A673 (cell line): ENCODE measurements at regions not wholly inside any gene's neighbourhood (a gene's known extent, or its start where the extent isn't known, plus 50 kb on each side); places are given as distances from the start of the nearest gene placed in this dataset.

ENCODE experiments used
- BruUV-seq: library from RNA; stranded (reverse); fragments of 400-500 nt; replicated peaks from 2 replicates; lab custom pipeline; 2021; lab: Mats Ljungman, UMichigan
- CTCF ChIA-PET: fragments of 300-600 bp; sonication (Branson Sonifier 250); formaldehyde crosslinking; loops from one replicate; lab custom pipeline; 2022; ENCODE audit warnings: antibody characterized with exemption; lab: Charles Lee
- POLR2A ChIA-PET: fragments of 300-600 bp; sonication (Branson Sonifier 250); formaldehyde crosslinking; loops from one replicate; lab custom pipeline; 2022; ENCODE audit warnings: antibody characterized with exemption; ENCODE audit not compliant: low non-redundant PET; lab: Charles Lee
- DNase-seq: peaks from one replicate; pipeline ENCODE4 v3.0.0-alpha.2; 2015; ENCODE audit warnings: low spot score
- H3K27ac ChIP-seq: fragments of 200-600 bp; sonication (generic); 2 replicates; pipeline ENCODE4 v1.5.1; 2016; ENCODE audit warnings: mixed run types, low read depth, mild to moderate bottlenecking, mixed read lengths, antibody characterized with exemption, low read length; ENCODE audit not compliant: poor library complexity, severe bottlenecking
- H3K27me3 ChIP-seq: fragments of 200-600 bp; sonication (generic); replicated peaks from 2 replicates; pipeline ENCODE4 v1.6.1; 2017; ENCODE audit warnings: mixed run types, low read depth, mild to moderate bottlenecking, mixed read lengths, antibody characterized with exemption, low read length; ENCODE audit not compliant: insufficient read depth, poor library complexity
- H3K36me3 ChIP-seq: fragments of 200-600 bp; sonication (generic); 2 replicates; pipeline ENCODE4 v1.6.1; 2016; ENCODE audit warnings: mixed run types, mild to moderate bottlenecking, mixed read lengths, antibody characterized with exemption, low read length; ENCODE audit not compliant: insufficient read depth, poor library complexity, severe bottlenecking
- H3K4me1 ChIP-seq: fragments of 200-600 bp; sonication (generic); 2 replicates; pipeline ENCODE4 v1.6.1; 2017; ENCODE audit warnings: mixed run types, mild to moderate bottlenecking, mixed read lengths, antibody characterized with exemption, low read length; ENCODE audit not compliant: insufficient read depth, poor library complexity, severe bottlenecking
- H3K4me3 ChIP-seq: fragments of 200-600 bp; sonication (generic); 2 replicates; pipeline ENCODE4 v1.5.1; 2016; ENCODE audit warnings: low read depth, mixed run types, mild to moderate bottlenecking, mixed read lengths, low read length; ENCODE audit not compliant: poor library complexity, severe bottlenecking
- H3K9me3 ChIP-seq: fragments of 200-600 bp; sonication (generic); 2 replicates; pipeline ENCODE4 v1.6.1; 2016; ENCODE audit warnings: mixed run types, low read depth, mild to moderate bottlenecking, mixed read lengths, antibody characterized with exemption, low read length; ENCODE audit not compliant: poor library complexity, severe bottlenecking
- CTCF ChIP-seq: fragments of 300-800, 200-600 bp; sonication (generic); conservative IDR thresholded peaks from 2 replicates; pipeline ENCODE4 v1.5.1; 2017; ENCODE audit warnings: low read depth, mild to moderate bottlenecking, antibody characterized with exemption, low read length, moderate library complexity, mixed read lengths
- EZH2 ChIP-seq: fragments of 200-600 bp; sonication (generic); IDR thresholded peaks from 2 replicates; pipeline ENCODE4 v1.6.1; 2017; ENCODE audit warnings: borderline replicate concordance, low read depth, mild to moderate bottlenecking, mixed read lengths, antibody characterized with exemption, low read length; ENCODE audit not compliant: poor library complexity, severe bottlenecking
- intact Hi-C: fragments of 100-400 bp; cut with micrococcal nuclease; formaldehyde crosslinking; loops from one replicate; pipeline ENCODE4 v1.10.0; 2022; ENCODE audit not compliant: unreplicated experiment

GRCh38 chr6:4265740-4266139, 130.4 kb upstream of the ECI2 start:
- no TSS peak for BruUV-seq
- Histone ChIP-seq H3K36me3 (no peaks in the 10 kb centered on the region), H3K4me3 (no peak overlapping the region), H3K27me3 (no peaks in the 10 kb centered on the region), H3K4me1 (no peaks in the 10 kb centered on the region), H3K9me3 (no peaks in the 10 kb centered on the region), H3K27ac (no peak overlapping the region)
- DNase-seq = no peak
- no peak for TF ChIP-seq CTCF
- TF ChIP-seq EZH2 = no peak
- POLR2A ChIA-PET = no interaction called here
- CTCF ChIA-PET = no interaction called here
- intact Hi-C loops = no loop called here

- no peaks in the 10 kb centered on the region for H3K9me3 ChIP-seq
- H3K4me1 ChIP-seq = no peaks in the 10 kb centered on the region
- H3K27ac ChIP-seq = no peak overlapping the region
- no peaks in the 10 kb centered on the region for H3K27me3 ChIP-seq
- H3K4me3 ChIP-seq = no peak overlapping the region
- BruUV-seq = no TSS peak
- H3K36me3 ChIP-seq = no peaks in the 10 kb centered on the region
- TF ChIP-seq CTCF (no peak), EZH2 (no peak)
- ChIA-PET POLR2A (no interaction called here), CTCF (no interaction called here)
- intact Hi-C loops = no loop called here
- no peak for DNase-seq
Measured at GRCh38 chr6:4264601-4265000, 129.2 kb upstream of the ECI2 start.

GRCh38 chr6:4264081-4264480, 128.7 kb upstream of the ECI2 start:
- Histone ChIP-seq H3K27ac (no peak overlapping the region), H3K9me3 (no peaks in the 10 kb centered on the region), H3K4me3 (no peak overlapping the region), H3K4me1 (no peaks in the 10 kb centered on the region), H3K27me3 (no peaks in the 10 kb centered on the region), H3K36me3 (no peaks in the 10 kb centered on the region)
- intact Hi-C loops = no loop called here
- POLR2A ChIA-PET = no interaction called here
- no TSS peak for BruUV-seq
- CTCF ChIA-PET = no interaction called here
- DNase-seq = no peak
- TF ChIP-seq EZH2 = no peak

- Histone ChIP-seq H3K36me3 (no peaks in the 10 kb centered on the region), H3K27ac (no peak overlapping the region), H3K9me3 (no peaks in the 10 kb centered on the region), H3K27me3 (no peaks in the 10 kb centered on the region), H3K4me3 (no peak overlapping the region), H3K4me1 (no peaks in the 10 kb centered on the region)
- POLR2A ChIA-PET = no interaction called here
- BruUV-seq = no TSS peak
- no peak for TF ChIP-seq EZH2
- no peak for TF ChIP-seq CTCF
- intact Hi-C loops = no loop called here
- no peak for DNase-seq
- CTCF ChIA-PET = no interaction called here
Measured at GRCh38 chr6:4262526-4262925, 127.2 kb upstream of the ECI2 start.
